Ishikawa (cell line): ENCODE measurements at regions not wholly inside any gene's neighbourhood (a gene's known extent, or its start where the extent isn't known, plus 50 kb on each side); places are given as distances from the start of the nearest gene placed in this dataset.

ENCODE experiments used
- CEBPB ChIP-seq: IDR thresholded peaks from 2 replicates; pipeline ENCODE4 v1.6.1; 2012
- EGR1 ChIP-seq: IDR thresholded peaks from 2 replicates; pipeline ENCODE4 v1.6.1; 2012
- EP300 ChIP-seq: IDR thresholded peaks from 2 replicates; pipeline ENCODE4 v1.6.1; 2012; ENCODE audit warnings: borderline replicate concordance
- MAX ChIP-seq: IDR thresholded peaks from 2 replicates; pipeline ENCODE4 v1.6.1; 2012
- RAD21 ChIP-seq: IDR thresholded peaks from 2 replicates; pipeline ENCODE4 v1.6.1; 2012; ENCODE audit warnings: low read depth
- USF1 ChIP-seq: IDR thresholded peaks from 2 replicates; pipeline ENCODE4 v1.6.1; 2012
- YY1 ChIP-seq: IDR thresholded peaks from 2 replicates; pipeline ENCODE4 v1.6.1; 2012; ENCODE audit warnings: low read depth
- ZBTB7A ChIP-seq: IDR thresholded peaks from 2 replicates; pipeline ENCODE4 v1.6.1; 2012; ENCODE audit warnings: low read depth

- TF ChIP-seq YY1 (no peak), CEBPB (no peak), ZBTB7A (no peak), EGR1 (no peak), MAX (no peak), EP300 (no peak), RAD21 (no peak), USF1 (no peak)
Measured at GRCh38 chr1:164967300-164967699, 389.2 kb downstream of the LMX1A start.
